ENCODE measurements at regions not wholly inside any gene's neighbourhood (a gene's known extent, or its start where the extent isn't known, plus 50 kb on each side); places are given as distances from the start of the nearest gene placed in this dataset.

DNA sequence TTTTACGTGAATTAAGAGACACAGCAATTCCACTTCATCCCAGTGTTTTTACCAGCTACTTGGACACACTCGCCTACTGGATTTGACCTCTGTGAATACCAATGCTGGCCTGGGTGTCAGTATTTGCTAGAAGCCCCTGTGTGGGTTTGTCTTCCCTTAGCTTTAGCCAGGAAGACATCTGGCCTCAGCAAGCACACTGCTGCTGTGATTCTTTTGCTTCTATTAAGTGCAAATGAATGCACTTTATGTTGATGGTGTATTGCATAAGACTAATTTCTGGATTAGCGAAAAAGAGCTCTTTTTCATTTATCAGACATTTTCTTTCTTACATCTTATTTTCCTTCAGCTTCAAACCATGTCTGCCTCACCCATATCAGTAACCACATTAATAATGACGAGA is 140.0 kb downstream of the CHRM3 start:
- no peak for DNase-seq (ENCODE audit: low read depth, low spot score)
- no peak overlapping the region for H3K27ac ChIP-seq

GRCh38 chr1:239527051-239527693 is 140.8 kb downstream of the CHRM3 start:
- Histone ChIP-seq H3K36me3 (ENCODE audit: insufficient read depth, low read length) (no peaks in the 10 kb centered on the region), H3K9me3 (ENCODE audit: low read depth, low read length) (no peaks in the 10 kb centered on the region), H3K27ac (no peak overlapping the region), H3K9ac (ENCODE audit: insufficient read length) (no peak overlapping the region), H3K4me3 (no peak overlapping the region)
- DNase-seq (ENCODE audit: low read depth, low spot score): no peak
- TF ChIP-seq FOXP2 (optimal IDR thresholded peaks at IDR 0.05; ENCODE audit: control extremely low read depth, extremely low read length, insufficient read depth): no peak
- no peak for TF ChIP-seq EZH2 (IDR thresholded peaks at IDR 0.05)
- no peak for TF ChIP-seq POLR2AphosphoS5 (IDR thresholded peaks at IDR 0.05; ENCODE audit: borderline replicate concordance, low read depth, low read length)

More for the DNA sequence above, 140.0 kb downstream of the CHRM3 start:
- Histone ChIP-seq H3K36me3 (ENCODE audit: insufficient read depth, low read length) (no peaks in the 10 kb centered on the region), H3K9ac (ENCODE audit: insufficient read length) (no peak overlapping the region), H3K9me3 (ENCODE audit: low read depth, low read length) (no peaks in the 10 kb centered on the region), H3K4me3 (no peak overlapping the region)
- TF ChIP-seq POLR2AphosphoS5 (IDR thresholded peaks at IDR 0.05; ENCODE audit: borderline replicate concordance, low read depth, low read length) (no peak), FOXP2 (optimal IDR thresholded peaks at IDR 0.05; ENCODE audit: control extremely low read depth, extremely low read length, insufficient read depth) (no peak), EZH2 (IDR thresholded peaks at IDR 0.05) (no peak)

- Histone ChIP-seq H3K9ac (ENCODE audit: insufficient read length) (no peak overlapping the region), H3K9me3 (ENCODE audit: low read depth, low read length) (no peaks in the 10 kb centered on the region), H3K4me3 (no peak overlapping the region), H3K36me3 (ENCODE audit: insufficient read depth, low read length) (no peaks in the 10 kb centered on the region), H3K27ac (no peak overlapping the region)
- no peak for DNase-seq (ENCODE audit: low read depth, low spot score)
- TF ChIP-seq POLR2AphosphoS5 (IDR thresholded peaks at IDR 0.05; ENCODE audit: borderline replicate concordance, low read depth, low read length) (no peak), FOXP2 (optimal IDR thresholded peaks at IDR 0.05; ENCODE audit: control extremely low read depth, extremely low read length, insufficient read depth) (no peak), EZH2 (IDR thresholded peaks at IDR 0.05) (no peak)
These were observed 149.9 kb downstream of the CHRM3 start for GRCh38 chr1:239536165-239536849.

GRCh38 chr1:239537795-239538194 is 151.4 kb downstream of the CHRM3 start:
- no peak for DNase-seq (ENCODE audit: low read depth, low spot score)
- no peak overlapping the region for H3K4me3 ChIP-seq
- TF ChIP-seq POLR2AphosphoS5 (IDR thresholded peaks at IDR 0.05; ENCODE audit: borderline replicate concordance, low read depth, low read length) (no peak), FOXP2 (optimal IDR thresholded peaks at IDR 0.05; ENCODE audit: control extremely low read depth, extremely low read length, insufficient read depth) (no peak), EZH2 (IDR thresholded peaks at IDR 0.05) (no peak)
- no peaks in the 10 kb centered on the region for H3K9me3 ChIP-seq (ENCODE audit: low read depth, low read length)
- no peaks in the 10 kb centered on the region for H3K36me3 ChIP-seq (ENCODE audit: insufficient read depth, low read length)
- H3K9ac ChIP-seq (ENCODE audit: insufficient read length): no peak overlapping the region
- no peak overlapping the region for H3K27ac ChIP-seq

- TF ChIP-seq FOXP2 (optimal IDR thresholded peaks at IDR 0.05; ENCODE audit: control extremely low read depth, extremely low read length, insufficient read depth) (no peak), EZH2 (IDR thresholded peaks at IDR 0.05) (no peak), POLR2AphosphoS5 (IDR thresholded peaks at IDR 0.05; ENCODE audit: borderline replicate concordance, low read depth, low read length) (no peak)
- no peaks in the 10 kb centered on the region for H3K9me3 ChIP-seq (ENCODE audit: low read depth, low read length)
- no peaks in the 10 kb centered on the region for H3K36me3 ChIP-seq (ENCODE audit: insufficient read depth, low read length)
- no peak overlapping the region for H3K27ac ChIP-seq
- no peak overlapping the region for H3K9ac ChIP-seq (ENCODE audit: insufficient read length)
- H3K4me3 ChIP-seq: no peak overlapping the region
- DNase-seq (ENCODE audit: low read depth, low spot score): no peak
These were observed 152.0 kb downstream of the CHRM3 start for GRCh38 chr1:239538239-239538988.

GRCh38 chr1:239539051-239539450 is 152.7 kb downstream of the CHRM3 start:
- no peaks in the 10 kb centered on the region for H3K36me3 ChIP-seq (ENCODE audit: insufficient read depth, low read length)
- no peaks in the 10 kb centered on the region for H3K9me3 ChIP-seq (ENCODE audit: low read depth, low read length)
- TF ChIP-seq FOXP2 (optimal IDR thresholded peaks at IDR 0.05; ENCODE audit: control extremely low read depth, extremely low read length, insufficient read depth): no peak
- no peak for TF ChIP-seq POLR2AphosphoS5 (IDR thresholded peaks at IDR 0.05; ENCODE audit: borderline replicate concordance, low read depth, low read length)
- TF ChIP-seq EZH2 (IDR thresholded peaks at IDR 0.05): no peak
- no peak overlapping the region for H3K9ac ChIP-seq (ENCODE audit: insufficient read length)
- no peak overlapping the region for H3K27ac ChIP-seq
- H3K4me3 ChIP-seq: no peak overlapping the region
- DNase-seq (ENCODE audit: low read depth, low spot score): no peak

DNA sequence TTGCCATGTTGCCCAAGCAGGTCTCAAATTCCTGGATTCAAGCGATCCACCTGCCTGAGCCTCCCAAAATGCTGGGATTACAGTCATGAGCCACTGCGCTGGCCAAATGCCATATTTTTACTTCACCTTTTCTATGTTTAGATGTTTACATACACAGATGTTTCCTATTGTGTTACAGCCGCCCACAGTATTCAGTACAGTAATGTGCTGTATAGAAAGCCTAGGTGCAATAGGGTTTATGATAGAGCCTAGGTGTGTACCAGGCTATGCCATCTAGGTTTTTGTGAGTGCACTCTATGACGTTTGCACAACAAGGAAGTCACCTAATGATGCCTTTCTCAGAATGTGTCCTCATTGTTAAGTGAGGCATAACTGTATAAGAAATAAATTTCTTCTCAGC is 153.4 kb downstream of the CHRM3 start:
- no peaks in the 10 kb centered on the region for H3K9me3 ChIP-seq (ENCODE audit: low read depth, low read length)
- no peak overlapping the region for H3K9ac ChIP-seq (ENCODE audit: insufficient read length)
- no peak for TF ChIP-seq EZH2 (IDR thresholded peaks at IDR 0.05)
- TF ChIP-seq FOXP2 (optimal IDR thresholded peaks at IDR 0.05; ENCODE audit: control extremely low read depth, extremely low read length, insufficient read depth): no peak
- TF ChIP-seq POLR2AphosphoS5 (IDR thresholded peaks at IDR 0.05; ENCODE audit: borderline replicate concordance, low read depth, low read length): no peak
- no peak overlapping the region for H3K4me3 ChIP-seq
- no peaks in the 10 kb centered on the region for H3K36me3 ChIP-seq (ENCODE audit: insufficient read depth, low read length)
- DNase-seq (ENCODE audit: low read depth, low spot score): no peak
- H3K27ac ChIP-seq: no peak overlapping the region

DNA sequence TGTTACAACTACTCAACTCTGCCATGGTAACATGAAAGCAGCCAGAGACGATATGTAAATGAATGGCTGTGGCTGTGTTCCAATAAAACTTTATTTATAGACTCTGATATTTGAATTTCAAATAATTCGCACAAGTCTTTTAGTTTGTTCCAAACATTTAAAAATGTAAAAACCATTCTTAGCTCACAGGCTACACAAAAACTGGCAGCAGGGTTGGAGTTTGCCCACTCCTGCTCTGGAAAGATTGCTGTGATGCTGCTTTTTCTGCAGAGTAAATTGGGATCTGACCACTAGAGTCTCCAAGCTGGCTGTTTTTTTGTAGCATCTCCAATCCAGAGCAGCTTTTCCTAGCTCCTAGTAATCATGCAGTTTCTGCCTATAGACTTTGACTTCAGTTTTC is 157.5 kb downstream of the CHRM3 start:
- TF ChIP-seq FOXP2 (optimal IDR thresholded peaks at IDR 0.05; ENCODE audit: control extremely low read depth, extremely low read length, insufficient read depth): no peak
- TF ChIP-seq EZH2 (IDR thresholded peaks at IDR 0.05): no peak
- no peak for TF ChIP-seq POLR2AphosphoS5 (IDR thresholded peaks at IDR 0.05; ENCODE audit: borderline replicate concordance, low read depth, low read length)
- no peak overlapping the region for H3K4me3 ChIP-seq
- no peaks in the 10 kb centered on the region for H3K9me3 ChIP-seq (ENCODE audit: low read depth, low read length)
- DNase-seq (ENCODE audit: low read depth, low spot score): no peak
- H3K36me3 ChIP-seq (ENCODE audit: insufficient read depth, low read length): no peaks in the 10 kb centered on the region
- no peak overlapping the region for H3K9ac ChIP-seq (ENCODE audit: insufficient read length)
- no peak overlapping the region for H3K27ac ChIP-seq

Measured in SK-N-MC (cell line).